DLD1 (cell line): ENCODE measurements at regions not wholly inside any gene's neighbourhood (a gene's known extent, or its start where the extent isn't known, plus 50 kb on each side); places are given as distances from the start of the nearest gene placed in this dataset.
"Not testable (repeated sequence)": the region's sequence is repeated elsewhere in the genome, so short reads cannot be mapped to it uniquely, and the experiment has no call there.

Experiments
- in situ Hi-C: cut with HindIII; loops from 2 replicates; pipeline ENCODE4 v1.10.0; 2017; ENCODE audit warnings: low sequenced_read_pairs

- in situ Hi-C loops, result no loop called here
Observed at GRCh38 chr14:53380052-53380866, 227.1 kb upstream of the DDHD1 start.

GRCh38 chr14:53378142-53378541, 225.0 kb upstream of the DDHD1 start:
- in situ Hi-C loops, result no loop called here

GRCh38 chr14:53376064-53376463, 222.9 kb upstream of the DDHD1 start:
- in situ Hi-C loops, result no loop called here

GRCh38 chr14:53375599-53375998, 222.5 kb upstream of the DDHD1 start:
- in situ Hi-C loops, result no loop called here

GRCh38 chr14:53368711-53369201, 215.6 kb upstream of the DDHD1 start:
- in situ Hi-C loops, result no loop called here

GRCh38 chr14:53368066-53368465, 214.9 kb upstream of the DDHD1 start:
- in situ Hi-C loops, result no loop called here

GRCh38 chr14:53367644-53368026, 214.5 kb upstream of the DDHD1 start:
- in situ Hi-C loops, result no loop called here

- in situ Hi-C loops, result no loop called here
Observed at GRCh38 chr14:53365486-53366130, 212.5 kb upstream of the DDHD1 start.

GRCh38 chr14:53362916-53363315, 209.8 kb upstream of the DDHD1 start:
- in situ Hi-C loops, result not testable (repeated sequence)

GRCh38 chr14:53360829-53361228, 207.7 kb upstream of the DDHD1 start:
- in situ Hi-C loops, result no loop called here

- in situ Hi-C loops, result no loop called here
Observed at GRCh38 chr14:53358166-53358565, 205.0 kb upstream of the DDHD1 start.

GRCh38 chr14:53356361-53357150, 203.4 kb upstream of the DDHD1 start:
- in situ Hi-C loops, result no loop called here

GRCh38 chr14:53355581-53356112, 202.5 kb upstream of the DDHD1 start:
- in situ Hi-C loops, result no loop called here

GRCh38 chr14:53354336-53354735, 201.2 kb upstream of the DDHD1 start:
- in situ Hi-C loops, result no loop called here

- in situ Hi-C loops, result no loop called here
Observed at GRCh38 chr14:53350866-53351265, 197.7 kb upstream of the DDHD1 start.

- in situ Hi-C loops, result no loop called here
Observed at GRCh38 chr14:53350429-53350828, 197.3 kb upstream of the DDHD1 start.

- in situ Hi-C loops, result no loop called here
Observed at GRCh38 chr14:53346988-53347387, 193.9 kb upstream of the DDHD1 start.

GRCh38 chr14:53341324-53341723, 188.2 kb upstream of the DDHD1 start:
- in situ Hi-C loops, result no loop called here

GRCh38 chr14:53338192-53338591, 185.1 kb upstream of the DDHD1 start:
- in situ Hi-C loops, result no loop called here

GRCh38 chr14:53336729-53337128, 183.6 kb upstream of the DDHD1 start:
- in situ Hi-C loops, result no loop called here

- in situ Hi-C loops, result no loop called here
Observed at GRCh38 chr14:53333809-53334208, 180.7 kb upstream of the DDHD1 start.
